ENCODE measurements at regions not wholly inside any gene's neighbourhood (a gene's known extent, or its start where the extent isn't known, plus 50 kb on each side); places are given as distances from the start of the nearest gene placed in this dataset.

GRCh38 chr7:124201768-124202349, 169.0 kb upstream of the TMEM229A start:
- no peak overlapping the region for H3K27ac ChIP-seq (ENCODE audit: low read depth, low read length)
- POLR2A ChIA-PET: no interaction called here
- no peak for TF ChIP-seq CTCF (IDR thresholded peaks at IDR 0.05; ENCODE audit: low read depth, low read length)
- DNase-seq (ENCODE audit: low read depth, low spot score): no peak
- H3K27me3 ChIP-seq (ENCODE audit: control insufficient read depth, insufficient read depth, low read length): no peaks in the 10 kb centered on the region
- no peak overlapping the region for H3K4me3 ChIP-seq (ENCODE audit: low read depth, low read length)
- H3K9me3 ChIP-seq (ENCODE audit: control insufficient read depth, insufficient read depth, low read length): no peaks in the 10 kb centered on the region
- CTCF ChIA-PET: interaction anchor here (1.0 kb wide), 1 partner anchor 47 kb away, joined by 3 read pairs; no protein-coding TSS in a partner anchor

- Histone ChIP-seq H3K27ac (ENCODE audit: low read depth, low read length) (no peak overlapping the region), H3K4me3 (ENCODE audit: low read depth, low read length) (no peak overlapping the region), H3K9me3 (ENCODE audit: control insufficient read depth, insufficient read depth, low read length) (no peaks in the 10 kb centered on the region), H3K27me3 (ENCODE audit: control insufficient read depth, insufficient read depth, low read length) (no peaks in the 10 kb centered on the region)
- CTCF ChIA-PET: interaction anchor here (1.9 kb wide), 1 partner anchor 589 kb away, joined by 4 read pairs; no protein-coding TSS in a partner anchor
- no peak for DNase-seq (ENCODE audit: low read depth, low spot score)
- no peak for TF ChIP-seq CTCF (IDR thresholded peaks at IDR 0.05; ENCODE audit: low read depth, low read length)
- POLR2A ChIA-PET: no interaction called here
Observed at GRCh38 chr7:124196519-124196918, 163.7 kb upstream of the TMEM229A start.

GRCh38 chr7:124192885-124193284, 160.0 kb upstream of the TMEM229A start:
- no peak for TF ChIP-seq CTCF (IDR thresholded peaks at IDR 0.05; ENCODE audit: low read depth, low read length)
- Histone ChIP-seq H3K9me3 (ENCODE audit: control insufficient read depth, insufficient read depth, low read length) (no peaks in the 10 kb centered on the region), H3K27ac (ENCODE audit: low read depth, low read length) (no peak overlapping the region), H3K4me3 (ENCODE audit: low read depth, low read length) (no peak overlapping the region), H3K27me3 (ENCODE audit: control insufficient read depth, insufficient read depth, low read length) (no peaks in the 10 kb centered on the region)
- ChIA-PET POLR2A (no interaction called here), CTCF (no interaction called here)
- DNase-seq (ENCODE audit: low read depth, low spot score): no peak

- H3K27me3 ChIP-seq (ENCODE audit: control insufficient read depth, insufficient read depth, low read length): no peaks in the 10 kb centered on the region
- DNase-seq (ENCODE audit: low read depth, low spot score): no peak
- H3K9me3 ChIP-seq (ENCODE audit: control insufficient read depth, insufficient read depth, low read length): no peaks in the 10 kb centered on the region
- CTCF ChIA-PET: no interaction called here
- POLR2A ChIA-PET: no interaction called here
- TF ChIP-seq CTCF (IDR thresholded peaks at IDR 0.05; ENCODE audit: low read depth, low read length): no peak
- no peak overlapping the region for H3K27ac ChIP-seq (ENCODE audit: low read depth, low read length)
- H3K4me3 ChIP-seq (ENCODE audit: low read depth, low read length): no peak overlapping the region
Observed at GRCh38 chr7:124191713-124192112, 158.8 kb upstream of the TMEM229A start.

- no peak for DNase-seq (ENCODE audit: low read depth, low spot score)
- H3K27ac ChIP-seq (ENCODE audit: low read depth, low read length): no peak overlapping the region
- H3K4me3 ChIP-seq (ENCODE audit: low read depth, low read length): no peak overlapping the region
- ChIA-PET POLR2A (no interaction called here), CTCF (no interaction called here)
- no peaks in the 10 kb centered on the region for H3K9me3 ChIP-seq (ENCODE audit: control insufficient read depth, insufficient read depth, low read length)
- TF ChIP-seq CTCF (IDR thresholded peaks at IDR 0.05; ENCODE audit: low read depth, low read length): no peak
- no peaks in the 10 kb centered on the region for H3K27me3 ChIP-seq (ENCODE audit: control insufficient read depth, insufficient read depth, low read length)
Observed at GRCh38 chr7:124191030-124191429, 158.2 kb upstream of the TMEM229A start.

Measured in AG04450 (cell line).